ENCODE measurements at regions not wholly inside any gene's neighbourhood (a gene's known extent, or its start where the extent isn't known, plus 50 kb on each side); places are given as distances from the start of the nearest gene placed in this dataset.

DNA sequence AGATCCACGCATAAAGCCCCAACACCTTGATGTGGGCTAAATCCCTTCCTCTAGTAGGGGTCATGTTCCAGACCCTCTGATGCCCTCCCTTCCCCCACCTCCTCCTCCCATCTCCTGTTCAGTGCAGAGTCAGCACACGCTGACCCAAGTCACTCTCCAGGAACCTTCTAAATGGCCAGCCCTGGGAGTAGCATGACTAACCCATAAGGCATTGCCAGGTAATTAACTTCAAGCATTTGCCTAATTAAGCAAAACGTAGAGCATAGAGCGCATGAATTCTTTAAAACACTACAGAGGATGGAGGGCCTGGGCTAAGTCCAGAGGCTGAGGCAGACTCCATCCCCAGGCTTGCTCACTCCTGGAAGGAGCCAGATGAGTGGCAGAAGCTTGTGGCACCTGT, 276.3 kb upstream of the MSX2 start:
- DNase-seq, result no peak
- H3K27ac ChIP-seq, result no peak overlapping the region
- peaks cover 4% of the 10 kb centered on the region for H3K9me3 ChIP-seq (ENCODE audit: low read depth)
- WGBS, 2 experiments (ENCODE audit: low coverage in 1 of 2, low lambda C conversion rate in 2 of 2, missing lambda C conversion rate in 2 of 2), result 15 to 36% methylated on average over 4 of the region's 4 CpGs
- no peaks in the 10 kb centered on the region for H3K4me1 ChIP-seq (ENCODE audit: insufficient read depth)
- TF ChIP-seq EZH2phosphoT487 (IDR thresholded peaks at IDR 0.05; ENCODE audit: insufficient read depth, low read depth) (no peak), EZH2 (IDR thresholded peaks at IDR 0.05; ENCODE audit: insufficient read depth, poor library complexity, severe bottlenecking) (no peak)
- H3K4me3 ChIP-seq, result no peak overlapping the region
- H2AFZ ChIP-seq, result no peak overlapping the region
- H3K36me3 ChIP-seq (ENCODE audit: low read depth), result no peaks in the 10 kb centered on the region
- no peak overlapping the region for H3K9ac ChIP-seq
- H3K27me3 ChIP-seq (replicated peaks; ENCODE audit: insufficient read depth), result no peaks in the 10 kb centered on the region
- H3K9me2 ChIP-seq (ENCODE audit: insufficient read depth), result no peaks in the 10 kb centered on the region; the same call in 1 of the 2 replicates
- no peak overlapping the region for H3K4me2 ChIP-seq (ENCODE audit: unreplicated experiment)
- in situ Hi-C loops (cut with MboI), result no loop called here
- H4K20me1 ChIP-seq (ENCODE audit: insufficient read depth), result no peaks in the 10 kb centered on the region
- no peaks in the 10 kb centered on the region for H3K79me2 ChIP-seq (ENCODE audit: insufficient read depth)
- no peaks in the 10 kb centered on the region for H3F3A ChIP-seq (ENCODE audit: insufficient read depth)

DNA sequence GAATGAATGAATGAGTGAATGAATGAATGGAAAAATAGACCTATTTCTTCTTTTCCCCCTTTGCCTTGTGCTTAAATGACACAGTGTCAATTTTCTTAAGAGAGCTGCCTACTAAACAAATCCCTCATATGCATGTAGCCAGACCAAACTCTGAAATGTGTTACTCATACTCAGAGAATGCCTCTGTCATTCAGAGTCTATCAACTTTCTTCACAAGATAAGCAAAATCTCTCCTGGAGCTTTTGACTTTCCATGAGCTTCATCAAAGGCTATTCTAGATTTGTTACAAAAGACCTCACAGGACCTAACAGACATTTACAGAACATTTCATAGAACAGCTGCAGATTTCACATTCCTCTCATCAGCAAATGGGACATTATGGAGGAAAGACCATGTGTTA, 275.7 kb upstream of the MSX2 start:
- no peak overlapping the region for H3K27ac ChIP-seq
- DNase-seq, result no peak
- no peak for TF ChIP-seq EZH2 (IDR thresholded peaks at IDR 0.05; ENCODE audit: insufficient read depth, poor library complexity, severe bottlenecking)
- TF ChIP-seq EZH2phosphoT487 (IDR thresholded peaks at IDR 0.05; ENCODE audit: insufficient read depth, low read depth), result no peak
- H3K9ac ChIP-seq, result no peak overlapping the region
- H3K4me1 ChIP-seq (ENCODE audit: insufficient read depth), result no peaks in the 10 kb centered on the region
- H3K4me3 ChIP-seq, result no peak overlapping the region
- no peaks in the 10 kb centered on the region for H4K20me1 ChIP-seq (ENCODE audit: insufficient read depth)
- H3K9me2 ChIP-seq (ENCODE audit: insufficient read depth), result no peaks in the 10 kb centered on the region; the same call in 1 of the 2 replicates
- in situ Hi-C loops (cut with MboI), result no loop called here
- H3K4me2 ChIP-seq (ENCODE audit: unreplicated experiment), result no peak overlapping the region
- peaks cover 4% of the 10 kb centered on the region for H3K9me3 ChIP-seq (ENCODE audit: low read depth)
- no peaks in the 10 kb centered on the region for H3K27me3 ChIP-seq (replicated peaks; ENCODE audit: insufficient read depth)
- H3K36me3 ChIP-seq (ENCODE audit: low read depth), result no peaks in the 10 kb centered on the region
- no peaks in the 10 kb centered on the region for H3F3A ChIP-seq (ENCODE audit: insufficient read depth)
- no peaks in the 10 kb centered on the region for H3K79me2 ChIP-seq (ENCODE audit: insufficient read depth)
- no peak overlapping the region for H2AFZ ChIP-seq

DNA sequence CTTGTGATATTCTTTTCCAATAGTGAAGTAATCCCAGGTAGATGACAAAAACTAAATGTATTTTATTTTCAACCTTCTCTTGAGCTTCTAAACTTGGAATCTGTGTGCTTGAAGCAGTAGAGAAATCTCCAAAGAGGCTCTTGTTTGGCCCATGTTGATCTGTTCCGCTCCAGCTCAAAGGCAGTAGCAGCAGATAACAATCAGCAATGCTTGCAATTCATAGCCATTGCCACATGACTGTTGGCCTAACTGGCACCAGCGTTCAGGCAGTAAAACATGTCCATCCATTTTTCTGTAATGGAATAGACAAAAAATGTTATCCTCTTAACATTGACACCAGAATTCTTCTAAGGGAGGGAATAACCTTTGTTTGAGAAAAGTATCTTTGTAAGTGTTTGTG, 270.7 kb upstream of the MSX2 start:
- DNase-seq, result no peak
- WGBS, 2 experiments (ENCODE audit: low coverage in 1 of 2, low lambda C conversion rate in 2 of 2, missing lambda C conversion rate in 2 of 2), result 13 to 16% methylated on average over 2 of the region's 2 CpGs
- H3K79me2 ChIP-seq (ENCODE audit: insufficient read depth), result no peaks in the 10 kb centered on the region

DNA sequence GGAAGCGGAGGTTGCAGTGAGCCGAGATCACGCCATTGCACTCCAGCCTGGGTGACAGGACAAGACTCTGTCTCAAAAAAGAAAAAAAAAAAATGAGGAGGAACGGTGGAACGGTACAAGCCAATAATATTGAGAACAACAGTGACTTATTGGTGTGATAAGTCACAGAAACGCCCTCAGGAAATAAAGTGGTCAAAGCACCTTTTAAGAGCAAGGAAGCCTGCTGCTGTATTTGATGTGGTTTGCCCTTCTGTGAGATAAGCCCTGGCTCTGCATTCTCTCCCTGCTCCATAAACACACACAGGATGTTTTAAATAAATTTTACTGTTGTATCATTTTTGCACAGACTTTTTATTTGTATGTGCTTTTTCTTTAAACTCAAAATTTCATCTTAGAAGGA, 269.9 kb upstream of the MSX2 start:
- Histone ChIP-seq H4K20me1 (ENCODE audit: insufficient read depth) (no peaks in the 10 kb centered on the region), H3K9ac (no peak overlapping the region), H3K9me3 (ENCODE audit: low read depth) (peaks cover 4% of the 10 kb centered on the region), H2AFZ (no peak overlapping the region), H3K9me2 (ENCODE audit: insufficient read depth) (no peaks in the 10 kb centered on the region; the same call in 1 of the 2 replicates), H3K79me2 (ENCODE audit: insufficient read depth) (no peaks in the 10 kb centered on the region), H3K27ac (no peak overlapping the region), H3K4me3 (no peak overlapping the region), H3F3A (ENCODE audit: insufficient read depth) (no peaks in the 10 kb centered on the region), H3K36me3 (ENCODE audit: low read depth) (no peaks in the 10 kb centered on the region), H3K4me1 (ENCODE audit: insufficient read depth) (no peaks in the 10 kb centered on the region), H3K27me3 (replicated peaks; ENCODE audit: insufficient read depth) (no peaks in the 10 kb centered on the region), H3K4me2 (ENCODE audit: unreplicated experiment) (no peak overlapping the region)
- WGBS, 2 experiments (ENCODE audit: low coverage in 1 of 2, low lambda C conversion rate in 2 of 2, missing lambda C conversion rate in 2 of 2), result 19 to 30% methylated on average over 6 of the region's 6 CpGs
- in situ Hi-C loops (cut with MboI), result no loop called here
- TF ChIP-seq EZH2 (IDR thresholded peaks at IDR 0.05; ENCODE audit: insufficient read depth, poor library complexity, severe bottlenecking) (no peak), EZH2phosphoT487 (IDR thresholded peaks at IDR 0.05; ENCODE audit: insufficient read depth, low read depth) (no peak)
- DNase-seq, result no peak

More for the DNA sequence above, 270.7 kb upstream of the MSX2 start:
- H3K4me3 ChIP-seq, result no peak overlapping the region
- no peaks in the 10 kb centered on the region for H3K4me1 ChIP-seq (ENCODE audit: insufficient read depth)
- H2AFZ ChIP-seq, result no peak overlapping the region
- H3K27ac ChIP-seq, result no peak overlapping the region
- H3K27me3 ChIP-seq (replicated peaks; ENCODE audit: insufficient read depth), result no peaks in the 10 kb centered on the region
- no peaks in the 10 kb centered on the region for H3K36me3 ChIP-seq (ENCODE audit: low read depth)
- TF ChIP-seq EZH2phosphoT487 (IDR thresholded peaks at IDR 0.05; ENCODE audit: insufficient read depth, low read depth) (no peak), EZH2 (IDR thresholded peaks at IDR 0.05; ENCODE audit: insufficient read depth, poor library complexity, severe bottlenecking) (no peak)
- peaks cover 4% of the 10 kb centered on the region for H3K9me3 ChIP-seq (ENCODE audit: low read depth)
- H3K9me2 ChIP-seq (ENCODE audit: insufficient read depth), result no peaks in the 10 kb centered on the region; the same call in 1 of the 2 replicates
- no peak overlapping the region for H3K4me2 ChIP-seq (ENCODE audit: unreplicated experiment)
- H3F3A ChIP-seq (ENCODE audit: insufficient read depth), result no peaks in the 10 kb centered on the region
- in situ Hi-C loops (cut with MboI), result no loop called here
- no peak overlapping the region for H3K9ac ChIP-seq
- H4K20me1 ChIP-seq (ENCODE audit: insufficient read depth), result no peaks in the 10 kb centered on the region

DNA sequence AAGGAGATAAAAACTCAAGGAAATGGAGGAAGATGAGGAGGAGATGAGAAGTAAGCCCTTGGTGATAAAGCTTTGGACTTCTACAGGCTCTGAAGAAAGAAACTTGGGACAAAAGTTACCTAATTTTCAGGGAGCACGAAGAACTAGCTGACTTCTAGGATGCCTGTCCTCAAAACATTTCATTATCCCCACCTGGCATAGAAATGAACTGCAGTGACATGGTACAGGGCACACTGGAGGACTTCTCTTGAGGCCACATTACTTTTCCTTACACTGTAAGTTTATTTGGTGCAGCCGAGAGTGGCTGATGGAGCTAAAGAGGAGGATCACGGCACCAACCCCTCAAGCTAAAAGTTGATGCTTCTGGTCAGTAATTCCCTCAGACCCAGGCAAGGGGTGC, 269.5 kb upstream of the MSX2 start:
- no peaks in the 10 kb centered on the region for H3K36me3 ChIP-seq (ENCODE audit: low read depth)
- H3K79me2 ChIP-seq (ENCODE audit: insufficient read depth), result no peaks in the 10 kb centered on the region
- no peak overlapping the region for H3K27ac ChIP-seq
- H2AFZ ChIP-seq, result no peak overlapping the region
- 27 to 37% methylated on average over 3 of the region's 3 CpGs for WGBS, 2 experiments (ENCODE audit: low coverage in 1 of 2, low lambda C conversion rate in 2 of 2, missing lambda C conversion rate in 2 of 2)
- DNase-seq, result no peak
- no peaks in the 10 kb centered on the region for H3K27me3 ChIP-seq (replicated peaks; ENCODE audit: insufficient read depth)
- no peaks in the 10 kb centered on the region; the same call in 1 of the 2 replicates for H3K9me2 ChIP-seq (ENCODE audit: insufficient read depth)
- in situ Hi-C loops (cut with MboI), result no loop called here
- H3K4me2 ChIP-seq (ENCODE audit: unreplicated experiment), result no peak overlapping the region
- no peaks in the 10 kb centered on the region for H3F3A ChIP-seq (ENCODE audit: insufficient read depth)
- no peaks in the 10 kb centered on the region for H3K4me1 ChIP-seq (ENCODE audit: insufficient read depth)
- no peaks in the 10 kb centered on the region for H4K20me1 ChIP-seq (ENCODE audit: insufficient read depth)
- H3K9ac ChIP-seq, result no peak overlapping the region
- no peak overlapping the region for H3K4me3 ChIP-seq
- H3K9me3 ChIP-seq (ENCODE audit: low read depth), result peaks cover 4% of the 10 kb centered on the region
- TF ChIP-seq EZH2phosphoT487 (IDR thresholded peaks at IDR 0.05; ENCODE audit: insufficient read depth, low read depth) (no peak), EZH2 (IDR thresholded peaks at IDR 0.05; ENCODE audit: insufficient read depth, poor library complexity, severe bottlenecking) (no peak)
